LNCaP clone FGC (cell line): ENCODE measurements at regions not wholly inside any gene's neighbourhood (a gene's known extent, or its start where the extent isn't known, plus 50 kb on each side); places are given as distances from the start of the nearest gene placed in this dataset.

Experiments used
- DNase-seq: peaks from one replicate; pipeline ENCODE4 v3.0.0-alpha.2; 2011; ENCODE audit warnings: low read depth
- H3K4me3 ChIP-seq: 2 replicates; pipeline ENCODE4 v1.5.1; 2011; ENCODE audit warnings: mild to moderate bottlenecking, low read depth, low read length, control low read depth
- TF ChIP-seq, protein P1 (sequence below): IDR thresholded peaks from 2 replicates; pipeline ENCODE4 v1.5.1; 2012; ENCODE audit warnings: mild to moderate bottlenecking; ENCODE audit not compliant: control insufficient read depth, insufficient read depth; ENCODE audit errors: extremely low read depth

DNA sequence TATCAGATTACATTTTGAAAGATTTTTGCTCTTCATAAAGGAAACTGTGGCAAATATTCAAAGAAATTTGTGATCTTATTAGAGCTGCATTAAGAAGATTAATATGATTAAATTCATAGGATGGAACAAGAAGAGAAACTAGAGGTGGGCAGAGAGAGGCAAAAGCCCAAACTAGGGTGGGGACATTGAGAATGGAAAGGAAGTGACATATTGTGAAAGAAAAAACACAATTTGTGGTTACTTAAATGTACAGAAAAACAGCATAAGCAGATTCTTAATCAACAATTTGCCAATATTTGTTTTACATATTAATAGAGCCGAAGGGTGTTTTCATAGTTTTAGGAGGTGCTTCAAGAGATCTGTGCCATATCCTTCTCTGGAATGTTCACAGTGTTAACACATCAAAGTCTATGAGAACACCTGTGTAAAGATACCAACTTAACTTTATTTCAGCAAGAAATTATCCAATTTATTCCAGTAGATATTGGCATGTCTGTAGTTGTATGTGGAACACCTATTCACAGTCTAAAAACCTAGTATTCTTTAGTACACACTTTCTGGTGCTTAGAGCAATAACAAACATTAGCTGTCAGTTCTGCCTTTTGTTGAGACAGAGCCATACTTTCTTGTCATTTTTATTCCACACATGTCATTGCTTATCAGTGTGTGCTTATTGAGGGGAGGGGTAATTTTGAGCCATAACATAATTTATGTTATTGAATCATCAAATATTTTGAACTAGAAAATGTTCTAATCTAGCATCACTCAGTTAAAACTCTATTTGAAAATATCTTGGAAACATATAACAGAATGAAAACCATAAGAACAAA, 401.5 kb downstream of the PTPRC start:
- DNase-seq = no peak
- no peak overlapping the region for H3K4me3 ChIP-seq
- TF ChIP-seq, protein P1, sequence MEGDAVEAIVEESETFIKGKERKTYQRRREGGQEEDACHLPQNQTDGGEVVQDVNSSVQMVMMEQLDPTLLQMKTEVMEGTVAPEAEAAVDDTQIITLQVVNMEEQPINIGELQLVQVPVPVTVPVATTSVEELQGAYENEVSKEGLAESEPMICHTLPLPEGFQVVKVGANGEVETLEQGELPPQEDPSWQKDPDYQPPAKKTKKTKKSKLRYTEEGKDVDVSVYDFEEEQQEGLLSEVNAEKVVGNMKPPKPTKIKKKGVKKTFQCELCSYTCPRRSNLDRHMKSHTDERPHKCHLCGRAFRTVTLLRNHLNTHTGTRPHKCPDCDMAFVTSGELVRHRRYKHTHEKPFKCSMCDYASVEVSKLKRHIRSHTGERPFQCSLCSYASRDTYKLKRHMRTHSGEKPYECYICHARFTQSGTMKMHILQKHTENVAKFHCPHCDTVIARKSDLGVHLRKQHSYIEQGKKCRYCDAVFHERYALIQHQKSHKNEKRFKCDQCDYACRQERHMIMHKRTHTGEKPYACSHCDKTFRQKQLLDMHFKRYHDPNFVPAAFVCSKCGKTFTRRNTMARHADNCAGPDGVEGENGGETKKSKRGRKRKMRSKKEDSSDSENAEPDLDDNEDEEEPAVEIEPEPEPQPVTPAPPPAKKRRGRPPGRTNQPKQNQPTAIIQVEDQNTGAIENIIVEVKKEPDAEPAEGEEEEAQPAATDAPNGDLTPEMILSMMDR = no peak

DNA sequence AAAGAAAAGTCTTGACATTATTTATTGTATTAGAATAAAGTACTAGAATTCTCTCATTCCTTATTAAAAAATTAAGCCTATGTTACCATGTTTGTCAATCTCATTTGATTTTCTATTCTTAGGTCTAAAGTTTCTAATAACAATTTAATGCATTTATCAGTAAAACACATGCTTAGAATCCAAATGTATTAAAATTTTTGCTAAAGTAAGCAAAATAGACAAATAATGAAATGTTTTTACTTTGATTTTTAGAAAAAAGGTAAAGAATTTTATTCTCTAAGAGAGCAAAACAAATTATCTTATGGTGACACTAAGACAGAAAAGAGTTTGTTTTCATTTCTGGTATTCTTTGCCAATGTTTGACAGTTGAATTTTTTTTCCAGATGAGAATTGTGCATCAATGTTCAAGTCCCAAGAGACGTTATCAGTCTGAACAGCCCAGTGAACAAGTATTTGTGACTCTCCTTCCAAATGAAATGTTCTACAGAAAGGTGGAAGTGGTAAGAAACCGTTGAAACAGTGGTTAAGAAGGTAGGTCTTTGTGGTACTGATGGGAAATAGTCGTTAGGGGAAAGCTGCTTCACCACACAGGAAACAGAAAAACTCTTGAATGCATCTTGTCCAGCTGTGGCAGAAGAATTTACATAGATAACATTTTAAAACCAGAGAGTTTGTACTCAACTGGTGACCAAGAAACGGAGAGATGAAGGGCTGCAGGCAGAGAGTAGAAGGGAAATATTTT, 402.5 kb downstream of the PTPRC start:
- no peak overlapping the region for H3K4me3 ChIP-seq
- DNase-seq = no peak
- TF ChIP-seq, protein P1 = no peak

DNA sequence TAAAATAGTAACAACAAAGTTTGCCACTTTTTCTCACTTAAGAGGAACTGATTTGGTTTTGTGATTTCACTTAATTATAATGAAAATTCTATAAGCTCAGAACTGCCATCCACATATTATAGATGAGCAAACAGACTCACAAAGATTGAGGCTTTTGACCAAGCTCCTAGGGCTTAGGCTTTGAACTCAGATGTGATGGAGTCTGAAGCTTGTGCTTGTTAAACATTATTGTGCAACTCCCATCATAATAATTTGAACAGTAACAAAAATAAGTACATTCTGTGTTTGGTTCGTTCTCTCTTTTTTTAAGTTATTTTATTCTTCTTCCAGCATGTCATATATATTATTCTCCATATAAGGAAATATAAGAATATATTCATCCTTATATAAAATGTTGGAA, 403.4 kb downstream of the PTPRC start:
- TF ChIP-seq, protein P1 = no peak
- H3K4me3 ChIP-seq = no peak overlapping the region
- DNase-seq = no peak

DNA sequence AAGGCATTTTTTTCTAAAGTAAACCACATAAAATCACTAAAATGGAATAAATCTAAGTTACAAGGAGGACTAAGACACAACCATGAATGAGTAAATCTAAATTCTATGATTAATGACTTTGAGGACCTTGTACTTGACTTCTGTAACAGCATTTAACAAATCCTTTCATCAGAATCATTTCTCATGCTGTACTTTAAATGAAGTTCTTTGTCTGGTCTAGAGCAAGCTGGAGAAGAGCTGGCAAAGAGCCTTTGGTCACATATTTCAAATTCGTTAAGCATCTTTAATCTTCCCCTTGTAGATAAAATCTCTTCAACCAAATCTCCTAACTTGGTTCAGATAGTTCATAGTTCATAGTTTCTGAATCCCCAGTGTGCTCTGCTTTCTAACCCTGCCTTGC, 405.4 kb downstream of the PTPRC start:
- DNase-seq = no peak
- no peak overlapping the region for H3K4me3 ChIP-seq
- TF ChIP-seq, protein P1 = no peak

DNA sequence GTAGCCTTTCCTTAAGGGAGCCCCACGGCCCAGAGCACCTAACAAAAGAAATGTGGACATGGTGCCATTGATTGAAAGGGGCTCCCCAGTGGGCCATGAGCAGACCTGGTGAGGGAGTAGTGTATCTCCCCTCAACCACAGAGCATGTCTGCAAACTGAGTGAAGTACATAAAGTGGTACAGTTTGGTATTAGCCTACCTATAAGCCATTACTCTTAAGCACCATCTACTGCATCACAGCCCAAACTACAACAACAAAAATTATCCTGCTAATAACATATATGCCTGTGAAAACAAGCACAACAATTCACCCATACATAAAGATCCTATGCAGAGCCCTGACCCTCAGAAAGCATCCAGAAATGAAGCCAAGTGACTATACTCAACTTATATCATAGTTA, 407.8 kb downstream of the PTPRC start:
- TF ChIP-seq, protein P1 = 0 out of 2 replicates have a peak, but pooled peaks have one; percentile 15
- no peak for DNase-seq
- H3K4me3 ChIP-seq = no peak overlapping the region

DNA sequence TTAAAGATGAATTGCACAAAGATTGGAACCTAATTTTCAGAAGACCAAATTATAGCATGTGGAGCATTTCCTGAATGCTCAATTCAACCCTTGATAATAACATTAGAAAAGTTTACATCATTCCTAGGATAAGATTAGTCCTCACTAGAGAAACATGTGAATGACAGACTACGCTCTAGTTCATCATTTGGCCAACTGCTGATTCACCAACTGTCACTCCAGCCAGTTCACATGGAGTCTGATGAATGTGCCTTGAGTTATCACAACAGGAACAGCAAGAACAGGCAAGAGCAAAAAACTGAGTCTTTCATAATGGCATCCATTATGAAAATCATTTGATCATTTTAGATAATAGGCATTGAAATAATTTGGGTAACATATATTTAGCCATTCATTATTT, 415.9 kb downstream of the PTPRC start:
- no peak overlapping the region for H3K4me3 ChIP-seq
- TF ChIP-seq, protein P1 = no peak
- no peak for DNase-seq
